ENCODE measurements at regions not wholly inside any gene's neighbourhood (a gene's known extent, or its start where the extent isn't known, plus 50 kb on each side); places are given as distances from the start of the nearest gene placed in this dataset.

DNA sequence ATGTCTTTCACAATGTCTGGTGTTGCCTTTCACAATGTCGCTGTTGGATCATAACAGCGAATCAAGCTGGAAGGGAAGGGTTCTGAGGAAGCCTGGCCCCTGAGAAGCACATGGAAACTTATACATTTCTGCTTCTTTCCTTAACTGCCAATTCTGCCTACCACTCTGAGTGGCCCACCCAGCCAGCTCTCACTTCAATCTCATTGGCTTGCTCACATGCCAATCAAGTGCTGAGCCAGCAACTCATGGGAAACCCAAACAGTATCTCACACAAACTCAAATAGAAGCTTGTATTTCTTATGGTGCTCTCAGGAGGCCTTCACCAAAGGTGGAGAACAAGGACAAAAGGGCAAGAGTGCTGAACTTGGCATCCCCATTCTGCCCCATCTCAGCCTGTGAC is 117.4 kb upstream of the GPR26 start:
- ATAC-seq (no peak), DNase-seq (no peak)
- no peak overlapping the region for H3K4me3 Mint-ChIP-seq
- H3K4me1 Mint-ChIP-seq (ENCODE audit: low read depth), result no peaks in the 10 kb centered on the region
- ChIA-PET POLR2A (no interaction called here), CTCF (interaction anchor here (1.4 kb wide), 1 partner anchor 415 kb away, joined by 5 read pairs; no protein-coding TSS in a partner anchor)
- H3K27ac Mint-ChIP-seq, result no peak overlapping the region
- H3K27me3 Mint-ChIP-seq, result peaks cover 14% of the 10 kb centered on the region
- intact Hi-C loops (cut with micrococcal nuclease), result no loop called here
- H3K9me3 Mint-ChIP-seq, result peaks cover 2% of the 10 kb centered on the region
- no peaks in the 10 kb centered on the region for H3K36me3 Mint-ChIP-seq (ENCODE audit: low read depth)
- TF ChIP-seq, protein P1, sequence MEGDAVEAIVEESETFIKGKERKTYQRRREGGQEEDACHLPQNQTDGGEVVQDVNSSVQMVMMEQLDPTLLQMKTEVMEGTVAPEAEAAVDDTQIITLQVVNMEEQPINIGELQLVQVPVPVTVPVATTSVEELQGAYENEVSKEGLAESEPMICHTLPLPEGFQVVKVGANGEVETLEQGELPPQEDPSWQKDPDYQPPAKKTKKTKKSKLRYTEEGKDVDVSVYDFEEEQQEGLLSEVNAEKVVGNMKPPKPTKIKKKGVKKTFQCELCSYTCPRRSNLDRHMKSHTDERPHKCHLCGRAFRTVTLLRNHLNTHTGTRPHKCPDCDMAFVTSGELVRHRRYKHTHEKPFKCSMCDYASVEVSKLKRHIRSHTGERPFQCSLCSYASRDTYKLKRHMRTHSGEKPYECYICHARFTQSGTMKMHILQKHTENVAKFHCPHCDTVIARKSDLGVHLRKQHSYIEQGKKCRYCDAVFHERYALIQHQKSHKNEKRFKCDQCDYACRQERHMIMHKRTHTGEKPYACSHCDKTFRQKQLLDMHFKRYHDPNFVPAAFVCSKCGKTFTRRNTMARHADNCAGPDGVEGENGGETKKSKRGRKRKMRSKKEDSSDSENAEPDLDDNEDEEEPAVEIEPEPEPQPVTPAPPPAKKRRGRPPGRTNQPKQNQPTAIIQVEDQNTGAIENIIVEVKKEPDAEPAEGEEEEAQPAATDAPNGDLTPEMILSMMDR (IDR thresholded peaks at IDR 0.05), result no peak

GRCh38 chr10:123549761-123550454 is 116.2 kb upstream of the GPR26 start:
- no peak overlapping the region for H3K4me3 Mint-ChIP-seq
- DNase-seq (no peak), ATAC-seq (no peak)
- no peaks in the 10 kb centered on the region for H3K4me1 Mint-ChIP-seq (ENCODE audit: low read depth)
- intact Hi-C loops (cut with micrococcal nuclease), result no loop called here
- peaks cover 14% of the 10 kb centered on the region for H3K27me3 Mint-ChIP-seq
- H3K9me3 Mint-ChIP-seq, result peaks cover 2% of the 10 kb centered on the region
- H3K36me3 Mint-ChIP-seq (ENCODE audit: low read depth), result no peaks in the 10 kb centered on the region
- TF ChIP-seq, protein P1 (IDR thresholded peaks at IDR 0.05), result no peak
- POLR2A ChIA-PET, result no interaction called here
- CTCF ChIA-PET, result interaction anchor here (1.4 kb wide), 1 partner anchor 416 kb away, joined by 5 read pairs; no protein-coding TSS in a partner anchor
- no peak overlapping the region for H3K27ac Mint-ChIP-seq

- DNase-seq (no peak), ATAC-seq (no peak)
- POLR2A ChIA-PET, result no interaction called here
- TF ChIP-seq, protein P1 (IDR thresholded peaks at IDR 0.05), result no peak
- Mint-ChIP-seq H3K36me3 (ENCODE audit: low read depth) (no peaks in the 10 kb centered on the region), H3K27me3 (peaks cover 10% of the 10 kb centered on the region), H3K4me1 (ENCODE audit: low read depth) (no peaks in the 10 kb centered on the region), H3K27ac (no peak overlapping the region), H3K9me3 (peaks cover under 1% of the 10 kb centered on the region), H3K4me3 (no peak overlapping the region)
- intact Hi-C loops (cut with micrococcal nuclease), result no loop called here
- CTCF ChIA-PET, result no interaction called here
Measured at GRCh38 chr10:123550675-123551096, 115.5 kb upstream of the GPR26 start.

GRCh38 chr10:123551259-123551658 is 114.9 kb upstream of the GPR26 start:
- H3K9me3 Mint-ChIP-seq, result no peaks in the 10 kb centered on the region
- H3K4me1 Mint-ChIP-seq (ENCODE audit: low read depth), result no peaks in the 10 kb centered on the region
- TF ChIP-seq, protein P1 (IDR thresholded peaks at IDR 0.05), result no peak
- no peak overlapping the region for H3K4me3 Mint-ChIP-seq
- H3K27me3 Mint-ChIP-seq, result peaks cover 9% of the 10 kb centered on the region
- ChIA-PET POLR2A (no interaction called here), CTCF (no interaction called here)
- H3K36me3 Mint-ChIP-seq (ENCODE audit: low read depth), result no peaks in the 10 kb centered on the region
- ATAC-seq, result no peak
- intact Hi-C loops (cut with micrococcal nuclease), result no loop called here
- no peak overlapping the region for H3K27ac Mint-ChIP-seq
- no peak for DNase-seq

GRCh38 chr10:123552760-123553554 is 113.2 kb upstream of the GPR26 start:
- Mint-ChIP-seq H3K27ac (no peak overlapping the region), H3K36me3 (ENCODE audit: low read depth) (no peaks in the 10 kb centered on the region), H3K4me3 (no peak overlapping the region), H3K4me1 (ENCODE audit: low read depth) (no peaks in the 10 kb centered on the region), H3K9me3 (no peaks in the 10 kb centered on the region), H3K27me3 (peaks cover 4% of the 10 kb centered on the region)
- no peak for DNase-seq
- TF ChIP-seq, protein P1 (IDR thresholded peaks at IDR 0.05), result no peak
- intact Hi-C loops (cut with micrococcal nuclease), result no loop called here
- ChIA-PET CTCF (no interaction called here), POLR2A (no interaction called here)
- no peak for ATAC-seq
